ENCODE measurements at regions not wholly inside any gene's neighbourhood (a gene's known extent, or its start where the extent isn't known, plus 50 kb on each side); places are given as distances from the start of the nearest gene placed in this dataset.

GRCh38 chr3:106810300-106810875 lies 566.9 kb upstream of the CCDC54 start:
- no peaks in the 10 kb centered on the region for H3K36me3 ChIP-seq
- H3K27me3 ChIP-seq = no peaks in the 10 kb centered on the region
- in situ Hi-C loops (cut with MboI; ENCODE audit: low sequenced_read_pairs in 4 of 4) (no loop called here), intact Hi-C loops (cut with DNase I; ENCODE audit: low total_unique reads) (no loop called here)
- DNase-seq (no peak), ATAC-seq (peak in 1 of 2 donors; percentile 30)
- H3K27ac ChIP-seq = no peak overlapping the region
- no peaks in the 10 kb centered on the region for H3K9me3 ChIP-seq
- H3K4me1 ChIP-seq = no peaks in the 10 kb centered on the region
- no peak overlapping the region for H3K4me3 ChIP-seq
- TF ChIP-seq CTCF (IDR thresholded peaks at IDR 0.05 in 4 of 5, conservative IDR thresholded peaks at IDR 0.05 in 1 of 5) = no peak
- no peak for TF ChIP-seq POLR2A (IDR thresholded peaks at IDR 0.05)

- TF ChIP-seq POLR2A (IDR thresholded peaks at IDR 0.05) (no peak), CTCF (IDR thresholded peaks at IDR 0.05 in 4 of 5, conservative IDR thresholded peaks at IDR 0.05 in 1 of 5) (no peak)
- no peaks in the 10 kb centered on the region for H3K36me3 ChIP-seq
- intact Hi-C loops (cut with DNase I; ENCODE audit: low total_unique reads) = no loop called here
Observed at GRCh38 chr3:106811376-106811775, 565.9 kb upstream of the CCDC54 start.

DNA sequence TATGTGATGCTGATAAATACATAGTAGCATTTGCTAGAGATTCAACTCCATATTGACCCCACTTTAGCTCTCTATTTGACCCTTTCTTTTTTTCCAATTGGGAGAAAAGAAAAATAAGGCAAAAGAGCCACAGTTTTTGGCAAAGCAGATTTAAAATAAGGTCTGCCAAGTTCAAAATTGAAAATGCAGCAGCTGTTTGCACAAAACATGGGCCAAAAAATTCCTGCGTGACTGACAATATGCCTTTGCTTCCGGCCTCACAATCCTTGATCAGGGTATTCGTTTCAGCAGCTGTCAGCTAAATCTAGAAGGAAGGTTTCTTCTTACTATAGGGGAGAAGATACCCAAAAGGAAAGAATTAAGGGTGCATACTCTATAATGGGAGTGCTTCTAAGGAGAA lies 563.5 kb upstream of the CCDC54 start:
- TF ChIP-seq CTCF (IDR thresholded peaks at IDR 0.05 in 4 of 5, conservative IDR thresholded peaks at IDR 0.05 in 1 of 5) (no peak), POLR2A (IDR thresholded peaks at IDR 0.05) (no peak)
- peak; percentile 24 to 40 for ATAC-seq
- no peaks in the 10 kb centered on the region for H3K27me3 ChIP-seq
- DNase-seq = peak in 1 of 2 donors; percentile 16
- no peaks in the 10 kb centered on the region for H3K9me3 ChIP-seq
- H3K4me3 ChIP-seq = no peak overlapping the region
- no peaks in the 10 kb centered on the region for H3K4me1 ChIP-seq
- intact Hi-C loops (cut with DNase I; ENCODE audit: low total_unique reads) = no loop called here
- no peak overlapping the region for H3K27ac ChIP-seq
- no peaks in the 10 kb centered on the region for H3K36me3 ChIP-seq
- in situ Hi-C loops (cut with MboI; ENCODE audit: low sequenced_read_pairs in 4 of 4) = no loop called here

More at GRCh38 chr3:106811376-106811775, 565.9 kb upstream of the CCDC54 start:
- Histone ChIP-seq H3K27ac (no peak overlapping the region), H3K27me3 (no peaks in the 10 kb centered on the region), H3K4me1 (no peaks in the 10 kb centered on the region), H3K9me3 (no peaks in the 10 kb centered on the region), H3K4me3 (no peak overlapping the region)
- in situ Hi-C loops (cut with MboI; ENCODE audit: low sequenced_read_pairs in 4 of 4) = no loop called here
- DNase-seq (no peak), ATAC-seq (no peak)

DNA sequence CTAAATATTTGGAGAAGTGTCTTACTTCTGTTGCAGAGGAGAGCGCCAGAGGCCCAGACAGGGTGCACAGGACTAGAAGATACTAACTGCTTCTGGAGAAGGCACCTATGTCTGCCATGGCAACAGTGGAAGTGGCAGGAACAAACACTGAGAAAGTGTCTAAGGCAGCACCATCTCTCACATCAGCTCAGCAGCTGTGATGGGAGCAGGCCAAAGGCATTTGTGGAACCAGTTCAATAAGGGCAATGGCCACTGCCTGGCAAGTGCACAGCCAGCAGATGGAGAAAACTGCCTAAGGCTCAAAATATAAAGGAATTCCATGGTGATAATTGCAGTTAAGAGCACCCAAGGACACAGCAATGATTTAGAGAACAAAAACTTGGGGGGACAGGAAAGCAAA lies 563.0 kb upstream of the CCDC54 start:
- H3K27ac ChIP-seq = no peak overlapping the region
- TF ChIP-seq POLR2A (IDR thresholded peaks at IDR 0.05) = no peak
- no peak for TF ChIP-seq CTCF (IDR thresholded peaks at IDR 0.05 in 4 of 5, conservative IDR thresholded peaks at IDR 0.05 in 1 of 5)
- ATAC-seq (peak in 1 of 2 donors; percentile 47), DNase-seq (peak in 1 of 2 donors; percentile 16)
- no peaks in the 10 kb centered on the region for H3K36me3 ChIP-seq
- intact Hi-C loops (cut with DNase I; ENCODE audit: low total_unique reads) = no loop called here
- in situ Hi-C loops (cut with MboI; ENCODE audit: low sequenced_read_pairs in 4 of 4) = no loop called here
- no peaks in the 10 kb centered on the region for H3K4me1 ChIP-seq
- no peak overlapping the region for H3K4me3 ChIP-seq
- no peaks in the 10 kb centered on the region for H3K27me3 ChIP-seq
- no peaks in the 10 kb centered on the region for H3K9me3 ChIP-seq

- no peak for ATAC-seq
- Histone ChIP-seq H3K4me1 (no peaks in the 10 kb centered on the region), H3K36me3 (no peaks in the 10 kb centered on the region), H3K27me3 (no peaks in the 10 kb centered on the region), H3K9me3 (no peaks in the 10 kb centered on the region), H3K4me3 (no peak overlapping the region), H3K27ac (no peak overlapping the region)
- TF ChIP-seq CTCF (IDR thresholded peaks at IDR 0.05 in 4 of 5, conservative IDR thresholded peaks at IDR 0.05 in 1 of 5) (no peak), POLR2A (IDR thresholded peaks at IDR 0.05) (no peak)
- in situ Hi-C loops (cut with MboI; ENCODE audit: low sequenced_read_pairs in 4 of 4) = no loop called here
- intact Hi-C loops (cut with DNase I; ENCODE audit: low total_unique reads) = no loop called here
- no peak for DNase-seq
Observed at GRCh38 chr3:106816838-106817237, 560.4 kb upstream of the CCDC54 start.
